ENCODE measurements at regions not wholly inside any gene's neighbourhood (a gene's known extent, or its start where the extent isn't known, plus 50 kb on each side); places are given as distances from the start of the nearest gene placed in this dataset.

DNA sequence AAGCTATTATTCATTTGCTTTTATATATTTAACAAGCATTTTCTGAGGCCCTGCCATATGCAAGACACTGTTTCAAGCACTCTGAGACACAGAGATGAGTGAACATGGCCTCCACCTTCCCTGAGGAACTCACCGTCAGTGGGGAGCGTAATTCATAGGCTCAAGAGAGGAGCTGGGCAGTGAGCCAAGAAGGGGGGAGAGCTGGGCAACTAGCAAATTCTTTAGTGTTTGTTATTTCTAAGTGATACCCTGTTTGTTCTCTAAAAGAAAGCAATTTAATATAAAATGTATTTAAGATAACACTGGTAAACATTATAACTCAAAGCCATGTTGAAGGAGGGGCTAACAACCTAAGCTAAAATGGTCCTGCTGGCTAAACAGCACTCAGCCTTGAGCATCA is 119.2 kb upstream of the NGF start:
- TF ChIP-seq, protein P1, sequence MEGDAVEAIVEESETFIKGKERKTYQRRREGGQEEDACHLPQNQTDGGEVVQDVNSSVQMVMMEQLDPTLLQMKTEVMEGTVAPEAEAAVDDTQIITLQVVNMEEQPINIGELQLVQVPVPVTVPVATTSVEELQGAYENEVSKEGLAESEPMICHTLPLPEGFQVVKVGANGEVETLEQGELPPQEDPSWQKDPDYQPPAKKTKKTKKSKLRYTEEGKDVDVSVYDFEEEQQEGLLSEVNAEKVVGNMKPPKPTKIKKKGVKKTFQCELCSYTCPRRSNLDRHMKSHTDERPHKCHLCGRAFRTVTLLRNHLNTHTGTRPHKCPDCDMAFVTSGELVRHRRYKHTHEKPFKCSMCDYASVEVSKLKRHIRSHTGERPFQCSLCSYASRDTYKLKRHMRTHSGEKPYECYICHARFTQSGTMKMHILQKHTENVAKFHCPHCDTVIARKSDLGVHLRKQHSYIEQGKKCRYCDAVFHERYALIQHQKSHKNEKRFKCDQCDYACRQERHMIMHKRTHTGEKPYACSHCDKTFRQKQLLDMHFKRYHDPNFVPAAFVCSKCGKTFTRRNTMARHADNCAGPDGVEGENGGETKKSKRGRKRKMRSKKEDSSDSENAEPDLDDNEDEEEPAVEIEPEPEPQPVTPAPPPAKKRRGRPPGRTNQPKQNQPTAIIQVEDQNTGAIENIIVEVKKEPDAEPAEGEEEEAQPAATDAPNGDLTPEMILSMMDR (conservative IDR thresholded peaks at IDR 0.05): no peak
- TF ChIP-seq ZFX (IDR thresholded peaks at IDR 0.05): no peak

Measured in C4-2B (cell line).